ENCODE measurements at regions not wholly inside any gene's neighbourhood (a gene's known extent, or its start where the extent isn't known, plus 50 kb on each side); places are given as distances from the start of the nearest gene placed in this dataset.

- TF ChIP-seq POLR2A (IDR thresholded peaks at IDR 0.05): no peak
- TF ChIP-seq CTCF (IDR thresholded peaks at IDR 0.05): no peak
Observed at GRCh38 chr2:52668724-52669123, 1098.9 kb upstream of the CHAC2 start.

All from transverse colon (tissue), 3 donors.